ENCODE measurements at regions not wholly inside any gene's neighbourhood (a gene's known extent, or its start where the extent isn't known, plus 50 kb on each side); places are given as distances from the start of the nearest gene placed in this dataset.

GRCh38 chr22:22703203-22703570 lies 58.8 kb downstream of the GGTLC2 start:
- ChIA-PET CTCF (interaction anchor here (1.6 to 3.3 kb wide), 5 partner anchors 10 to 252 kb away, joined by 6 to 15 read pairs (median 12); no protein-coding TSS in a partner anchor), POLR2A (interaction anchor here (1.4 to 1.5 kb wide), 2 partner anchors 11 to 252 kb away, joined by 3 to 4 read pairs; no protein-coding TSS in a partner anchor)
- H3K27me3 Mint-ChIP-seq, result no peaks in the 10 kb centered on the region
- no peak overlapping the region for H3K27ac Mint-ChIP-seq
- no peak overlapping the region for H3K4me3 Mint-ChIP-seq
- intact Hi-C loops (cut with micrococcal nuclease), result no loop called here
- H3K4me1 Mint-ChIP-seq, result peaks cover 13% of the 10 kb centered on the region
- ATAC-seq (ENCODE audit: low read depth), result no peak
- no peaks in the 10 kb centered on the region for H3K36me3 Mint-ChIP-seq (ENCODE audit: low read depth)
- H3K9me3 Mint-ChIP-seq, result no peaks in the 10 kb centered on the region
- TF ChIP-seq, protein P1, sequence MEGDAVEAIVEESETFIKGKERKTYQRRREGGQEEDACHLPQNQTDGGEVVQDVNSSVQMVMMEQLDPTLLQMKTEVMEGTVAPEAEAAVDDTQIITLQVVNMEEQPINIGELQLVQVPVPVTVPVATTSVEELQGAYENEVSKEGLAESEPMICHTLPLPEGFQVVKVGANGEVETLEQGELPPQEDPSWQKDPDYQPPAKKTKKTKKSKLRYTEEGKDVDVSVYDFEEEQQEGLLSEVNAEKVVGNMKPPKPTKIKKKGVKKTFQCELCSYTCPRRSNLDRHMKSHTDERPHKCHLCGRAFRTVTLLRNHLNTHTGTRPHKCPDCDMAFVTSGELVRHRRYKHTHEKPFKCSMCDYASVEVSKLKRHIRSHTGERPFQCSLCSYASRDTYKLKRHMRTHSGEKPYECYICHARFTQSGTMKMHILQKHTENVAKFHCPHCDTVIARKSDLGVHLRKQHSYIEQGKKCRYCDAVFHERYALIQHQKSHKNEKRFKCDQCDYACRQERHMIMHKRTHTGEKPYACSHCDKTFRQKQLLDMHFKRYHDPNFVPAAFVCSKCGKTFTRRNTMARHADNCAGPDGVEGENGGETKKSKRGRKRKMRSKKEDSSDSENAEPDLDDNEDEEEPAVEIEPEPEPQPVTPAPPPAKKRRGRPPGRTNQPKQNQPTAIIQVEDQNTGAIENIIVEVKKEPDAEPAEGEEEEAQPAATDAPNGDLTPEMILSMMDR (IDR thresholded peaks at IDR 0.05), result no peak
- DNase-seq, result no peak

DNA sequence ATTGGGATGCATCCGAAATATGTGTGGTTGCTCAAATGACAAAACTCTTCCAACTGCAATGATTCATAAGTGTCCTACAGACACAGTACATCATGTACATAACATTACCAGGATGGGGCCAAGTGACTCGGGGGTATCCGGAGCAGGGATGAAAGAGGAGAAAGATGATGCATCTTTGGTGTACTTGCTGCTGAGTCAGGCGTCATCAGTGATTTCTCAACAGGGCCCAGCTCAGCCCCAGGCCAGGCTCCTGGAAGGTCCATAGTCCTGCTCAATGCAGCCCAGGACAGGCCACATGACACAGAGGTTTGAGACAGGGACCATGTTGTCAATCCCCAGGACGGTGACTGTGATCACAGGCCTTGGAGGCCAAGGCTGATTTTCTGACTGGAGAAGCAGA lies 59.3 kb downstream of the GGTLC2 start:
- no peak overlapping the region for H3K4me3 Mint-ChIP-seq
- no peaks in the 10 kb centered on the region for H3K27me3 Mint-ChIP-seq
- TF ChIP-seq, protein P1 (IDR thresholded peaks at IDR 0.05), result no peak
- DNase-seq, result no peak
- no peaks in the 10 kb centered on the region for H3K36me3 Mint-ChIP-seq (ENCODE audit: low read depth)
- POLR2A ChIA-PET, result no interaction called here
- no peak overlapping the region for H3K27ac Mint-ChIP-seq
- intact Hi-C loops (cut with micrococcal nuclease), result no loop called here
- no peaks in the 10 kb centered on the region for H3K9me3 Mint-ChIP-seq
- no peak for ATAC-seq (ENCODE audit: low read depth)
- CTCF ChIA-PET, result interaction anchor here (1.3 to 3.3 kb wide), 2 partner anchors 12 to 251 kb away, joined by 5 to 15 read pairs; no protein-coding TSS in a partner anchor
- H3K4me1 Mint-ChIP-seq, result peaks cover 8% of the 10 kb centered on the region

DNA sequence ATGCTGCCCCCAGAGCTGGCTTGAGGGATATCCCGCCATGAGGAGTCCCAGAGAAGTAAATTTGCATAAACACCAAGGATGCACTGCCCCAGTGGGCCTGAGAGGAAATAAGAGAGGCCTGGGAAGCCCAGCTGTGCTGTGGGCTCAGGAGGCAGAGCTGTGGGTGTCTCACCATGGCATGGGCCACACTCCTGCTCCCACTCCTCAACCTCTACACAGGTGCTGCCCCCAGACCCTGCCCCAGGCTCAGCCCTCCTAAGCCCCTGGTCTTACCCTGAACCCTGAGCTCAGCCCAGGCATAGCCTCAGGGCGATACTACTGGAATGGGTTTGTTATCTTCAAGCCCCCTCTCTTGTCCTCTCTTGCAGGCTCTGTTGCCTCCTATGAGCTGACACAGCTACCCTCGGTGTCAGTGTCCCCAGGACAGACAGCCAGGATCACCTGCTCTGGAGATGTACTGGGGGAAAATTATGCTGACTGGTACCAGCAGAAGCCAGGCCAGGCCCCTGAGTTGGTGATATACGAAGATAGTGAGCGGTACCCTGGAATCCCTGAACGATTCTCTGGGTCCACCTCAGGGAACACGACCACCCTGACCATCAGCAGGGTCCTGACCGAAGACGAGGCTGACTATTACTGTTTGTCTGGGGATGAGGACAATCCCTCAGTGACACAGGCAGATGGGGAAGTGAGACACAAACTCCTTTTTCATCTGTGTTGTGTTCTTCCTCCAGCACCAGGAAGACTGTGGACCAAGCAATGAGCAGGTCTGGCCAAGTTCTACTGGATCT lies 59.9 kb downstream of the GGTLC2 start:
- TF ChIP-seq, protein P1 (IDR thresholded peaks at IDR 0.05), result no peak
- no peak for DNase-seq
- intact Hi-C loops (cut with micrococcal nuclease), result no loop called here
- Mint-ChIP-seq H3K27me3 (no peaks in the 10 kb centered on the region), H3K27ac (no peak overlapping the region), H3K4me3 (no peak overlapping the region), H3K4me1 (peaks cover 7% of the 10 kb centered on the region), H3K36me3 (ENCODE audit: low read depth) (no peaks in the 10 kb centered on the region), H3K9me3 (no peaks in the 10 kb centered on the region)
- ATAC-seq (ENCODE audit: low read depth), result no peak
- ChIA-PET POLR2A (no interaction called here), CTCF (interaction anchor here (1.3 to 3.3 kb wide), 3 partner anchors 13 to 251 kb away, joined by 5 to 15 read pairs (median 7); no protein-coding TSS in a partner anchor)

GRCh38 chr22:22705328-22706100 lies 61.1 kb downstream of the GGTLC2 start:
- Mint-ChIP-seq H3K4me1 (peaks cover 5% of the 10 kb centered on the region), H3K36me3 (ENCODE audit: low read depth) (no peaks in the 10 kb centered on the region), H3K4me3 (no peak overlapping the region), H3K9me3 (no peaks in the 10 kb centered on the region), H3K27ac (no peak overlapping the region), H3K27me3 (no peaks in the 10 kb centered on the region)
- no peak for DNase-seq
- ATAC-seq (ENCODE audit: low read depth), result no peak
- intact Hi-C loops (cut with micrococcal nuclease), result no loop called here
- ChIA-PET POLR2A (no interaction called here), CTCF (interaction anchor here (0.7 to 2.3 kb wide), 3 partner anchors 39 to 250 kb away, joined by 3 to 7 read pairs (median 6); no protein-coding TSS in a partner anchor)
- TF ChIP-seq, protein P1 (IDR thresholded peaks at IDR 0.05), result no peak

All from activated B cell treated with CpG ODN at 0.5 μM for 24 hours (primary cell).